DLD1 (cell line): ENCODE measurements at regions not wholly inside any gene's neighbourhood (a gene's known extent, or its start where the extent isn't known, plus 50 kb on each side); places are given as distances from the start of the nearest gene placed in this dataset.

Experiments
- in situ Hi-C: cut with HindIII; loops from 2 replicates; pipeline ENCODE4 v1.10.0; 2017; ENCODE audit warnings: low sequenced_read_pairs

- in situ Hi-C loops, result no loop called here
Measured at GRCh38 chr1:224563666-224564065, 52.5 kb upstream of the CNIH3 start.

DNA sequence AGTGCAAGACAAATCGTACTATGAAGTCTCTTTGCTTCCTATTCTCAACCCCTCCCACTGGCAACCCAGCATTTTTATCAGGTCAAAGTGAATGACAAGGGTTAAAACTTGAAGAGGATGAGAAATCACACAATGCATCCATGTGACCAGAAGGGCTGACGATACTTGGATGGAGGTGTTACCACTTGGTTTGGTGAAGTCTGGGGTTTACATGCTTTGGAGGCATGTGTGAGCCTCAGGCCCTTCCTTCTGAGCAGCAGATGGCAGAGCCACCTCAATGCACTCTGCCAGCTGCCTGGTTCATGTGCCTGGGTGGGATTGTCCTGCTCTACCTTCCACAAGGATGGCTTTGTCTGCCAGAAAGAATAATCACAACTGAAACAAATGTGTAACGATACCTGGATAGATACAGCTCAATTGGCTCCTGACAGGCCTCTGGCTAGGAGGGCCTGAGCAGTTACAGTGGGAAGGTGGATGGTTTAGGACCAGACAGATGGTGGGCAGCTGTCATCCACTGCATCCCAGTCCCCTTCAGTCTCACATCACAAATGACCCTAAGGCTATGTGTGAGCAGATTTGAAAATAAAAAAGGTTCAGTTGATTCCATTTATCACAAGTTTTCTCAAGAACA, 51.5 kb upstream of the CNIH3 start:
- in situ Hi-C loops, result no loop called here

- in situ Hi-C loops, result no loop called here
Measured at GRCh38 chr1:224565186-224565585, 50.9 kb upstream of the CNIH3 start.

DNA sequence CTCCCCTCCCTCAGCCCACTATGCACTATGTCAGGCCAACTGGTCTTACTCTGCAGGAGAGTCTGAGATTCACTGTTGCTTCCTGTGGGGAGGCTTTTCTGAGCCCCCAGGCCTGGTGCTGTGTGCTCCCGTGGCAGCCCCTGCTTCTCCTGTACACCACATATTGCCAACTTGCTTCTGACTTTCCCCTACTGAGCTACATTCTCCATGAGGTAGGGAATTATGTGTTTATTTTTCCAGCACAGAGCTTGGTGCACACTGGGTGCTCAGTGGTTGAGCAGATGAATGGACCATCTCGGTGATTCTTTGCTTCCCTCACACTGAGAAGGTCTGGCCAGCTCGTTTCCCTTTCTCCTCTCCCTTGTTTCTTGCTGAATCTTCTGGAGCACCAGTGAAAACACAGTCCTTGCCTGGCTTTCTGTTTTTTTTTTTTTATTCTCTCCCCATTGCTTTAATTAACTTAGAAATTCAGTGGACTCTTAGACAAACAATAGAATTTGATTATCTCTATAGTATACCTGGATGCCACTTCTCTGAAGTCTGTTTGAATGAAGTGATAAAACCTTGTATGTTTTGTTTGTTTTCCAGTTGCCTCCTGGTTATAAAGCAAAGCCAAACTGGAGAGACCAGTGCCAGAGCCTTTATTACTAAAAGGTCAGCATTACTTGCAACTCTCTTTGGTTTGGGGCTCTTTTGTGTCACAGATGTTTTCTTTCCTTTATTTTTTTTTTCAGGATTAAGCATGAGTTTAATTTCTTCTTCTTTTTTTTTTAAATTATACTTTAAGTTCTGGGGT, 50.3 kb upstream of the CNIH3 start:
- in situ Hi-C loops, result no loop called here
